NCI-H526 treated with DMSO at 0.1 percent for 48 hours (cell line): ENCODE measurements at regions not wholly inside any gene's neighbourhood (a gene's known extent, or its start where the extent isn't known, plus 50 kb on each side); places are given as distances from the start of the nearest gene placed in this dataset.
"Not testable (repeated sequence)": the region's sequence is repeated elsewhere in the genome, so short reads cannot be mapped to it uniquely, and the experiment has no call there.

Experiments
- DNase-seq: peaks from one replicate; lab custom pipeline; 2025; lab: John Stamatoyannopoulos, UW

DNA sequence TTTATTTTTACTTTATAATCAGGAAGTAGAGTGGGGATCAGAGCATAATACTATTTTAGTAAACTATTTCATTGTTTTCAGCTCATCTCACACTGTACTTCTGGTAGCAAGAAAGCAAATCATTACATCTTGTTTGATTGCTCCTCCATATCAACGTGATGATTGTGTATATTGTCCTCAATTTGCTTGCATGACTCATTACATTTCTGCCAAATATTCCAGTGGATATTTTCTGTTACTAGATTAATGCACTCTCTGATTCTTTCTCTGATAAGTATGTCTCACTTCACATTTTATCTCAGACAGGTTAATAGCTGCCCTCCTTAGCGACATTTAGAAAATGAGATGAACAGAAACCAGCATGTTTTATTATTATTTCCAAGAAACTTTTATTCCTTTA, 1145.3 kb downstream of the OTOL1 start:
- DNase-seq = no peak

GRCh38 chr3:162643245-162643644, 1146.6 kb downstream of the OTOL1 start:
- no peak for DNase-seq

- DNase-seq = no peak
Observed at GRCh38 chr3:162647321-162647720, 1150.7 kb downstream of the OTOL1 start.

DNA sequence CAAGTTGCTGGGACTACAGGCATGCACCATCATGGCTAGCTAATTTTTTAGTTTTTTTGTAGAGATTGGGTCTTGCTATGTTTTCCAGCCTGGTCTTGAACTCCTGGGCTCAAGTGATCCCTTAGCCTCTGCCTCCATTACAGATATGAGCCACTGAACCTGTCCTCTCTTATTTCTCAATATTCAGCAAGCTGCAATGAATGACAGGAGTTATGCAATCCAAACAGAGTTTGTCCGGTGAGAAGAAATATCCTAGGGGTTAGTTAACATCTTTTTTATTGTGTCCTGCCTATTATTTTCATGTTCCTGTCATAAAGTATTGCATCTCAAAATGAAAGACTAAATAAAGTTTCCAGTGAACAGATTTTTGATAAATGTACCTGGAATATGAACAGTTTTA, 1161.4 kb downstream of the OTOL1 start:
- no peak for DNase-seq

GRCh38 chr3:162665684-162666391, 1169.2 kb downstream of the OTOL1 start:
- DNase-seq = no peak

DNA sequence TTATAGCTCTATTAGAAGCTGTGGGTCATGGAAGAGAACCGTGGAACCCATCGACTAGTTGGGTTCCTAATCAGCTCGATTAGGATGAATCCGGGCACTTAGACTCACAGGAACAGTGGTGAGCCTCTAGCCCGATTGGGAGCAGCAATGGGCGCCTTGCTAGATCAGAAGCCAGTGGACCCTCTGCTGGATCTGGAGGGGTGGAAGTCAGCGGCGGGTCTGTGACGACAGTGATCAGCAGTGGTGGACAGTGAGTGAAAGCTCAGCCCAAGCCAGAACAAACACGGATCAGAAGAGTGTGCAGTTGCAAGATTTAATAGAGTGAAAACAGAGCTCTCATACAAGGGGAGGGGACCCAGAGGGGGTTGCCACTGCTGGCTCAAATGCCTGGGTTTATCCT, 1170.2 kb downstream of the OTOL1 start:
- no peak for DNase-seq

GRCh38 chr3:162670181-162670580, 1173.6 kb downstream of the OTOL1 start:
- no peak for DNase-seq

GRCh38 chr3:162677475-162677874, 1180.9 kb downstream of the OTOL1 start:
- no peak for DNase-seq

DNA sequence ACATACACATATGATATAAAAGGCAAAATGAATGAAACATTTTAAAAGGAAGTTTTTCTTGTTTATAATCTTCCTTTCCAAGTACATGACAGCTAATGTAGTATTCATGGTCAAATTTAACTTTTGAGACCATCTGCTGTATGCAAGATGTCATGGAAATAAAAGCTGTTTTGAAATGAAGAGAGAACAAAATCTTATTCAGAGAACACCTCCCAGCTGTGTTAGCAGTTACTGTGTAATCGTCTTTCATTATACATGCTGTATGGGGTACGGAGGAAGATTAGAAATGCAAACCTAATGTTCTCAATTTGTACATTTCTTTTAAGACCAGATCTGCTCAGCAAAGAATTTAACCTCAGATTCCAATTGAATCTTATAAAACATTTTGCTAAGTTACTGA, 1182.3 kb downstream of the OTOL1 start:
- no peak for DNase-seq

DNA sequence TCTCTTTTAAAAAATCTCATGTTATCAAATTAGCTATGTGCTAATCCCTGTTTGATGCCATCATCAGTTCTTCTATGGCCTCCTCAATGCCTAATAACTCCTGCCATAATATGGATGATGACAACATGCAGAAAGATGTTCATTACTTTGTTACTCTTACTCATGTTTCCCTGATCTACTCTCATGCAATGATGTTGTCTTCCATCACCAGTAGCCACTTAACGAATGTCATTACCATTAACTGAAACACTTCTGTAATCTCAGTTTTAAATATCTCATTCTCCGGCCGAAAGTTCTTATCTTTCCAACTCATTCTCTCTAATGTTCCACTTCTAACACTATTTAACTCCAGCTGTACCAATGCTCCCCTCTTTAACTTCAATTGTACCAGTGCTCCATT, 1187.7 kb downstream of the OTOL1 start:
- no peak for DNase-seq

DNA sequence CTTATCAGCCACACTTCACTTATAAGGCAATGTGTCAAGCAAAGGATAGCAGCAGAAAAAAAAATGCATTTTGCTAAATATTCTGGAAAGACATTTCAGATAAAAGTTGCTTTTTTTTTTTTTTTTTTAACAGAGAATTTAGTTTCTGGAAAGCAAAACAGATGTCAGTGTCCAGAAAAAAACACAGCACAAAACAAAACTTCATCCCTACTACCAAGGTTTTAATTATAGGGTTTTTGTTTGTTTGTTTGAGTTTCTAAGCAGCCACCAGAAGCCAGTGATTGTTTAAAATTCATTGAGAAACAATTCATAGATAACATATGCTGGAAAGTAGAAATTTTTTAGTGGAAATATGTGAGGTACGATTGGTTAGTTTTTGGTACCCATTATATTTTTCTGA, 1202.7 kb downstream of the OTOL1 start:
- no peak for DNase-seq

DNA sequence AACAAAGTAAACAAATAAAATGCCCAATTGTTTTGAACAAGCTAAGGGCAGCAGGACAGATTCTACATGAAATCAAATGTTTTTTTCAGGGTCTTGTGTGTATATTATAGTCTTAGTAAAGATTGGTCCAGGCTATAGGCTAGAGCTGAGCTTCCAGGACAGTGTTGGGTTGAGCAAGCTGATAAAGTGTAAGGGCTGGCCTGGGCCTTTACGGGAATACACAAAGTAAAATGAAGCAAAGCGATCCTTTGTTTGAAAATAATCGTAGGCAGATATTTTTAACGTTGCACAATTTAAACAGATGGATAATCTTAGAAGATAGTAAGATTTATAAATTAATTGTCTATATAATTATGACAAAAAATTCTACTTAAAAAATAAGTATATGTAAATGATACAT, 1204.6 kb downstream of the OTOL1 start:
- no peak for DNase-seq

- DNase-seq = no peak
Observed at GRCh38 chr3:162702768-162703385, 1206.3 kb downstream of the OTOL1 start.

DNA sequence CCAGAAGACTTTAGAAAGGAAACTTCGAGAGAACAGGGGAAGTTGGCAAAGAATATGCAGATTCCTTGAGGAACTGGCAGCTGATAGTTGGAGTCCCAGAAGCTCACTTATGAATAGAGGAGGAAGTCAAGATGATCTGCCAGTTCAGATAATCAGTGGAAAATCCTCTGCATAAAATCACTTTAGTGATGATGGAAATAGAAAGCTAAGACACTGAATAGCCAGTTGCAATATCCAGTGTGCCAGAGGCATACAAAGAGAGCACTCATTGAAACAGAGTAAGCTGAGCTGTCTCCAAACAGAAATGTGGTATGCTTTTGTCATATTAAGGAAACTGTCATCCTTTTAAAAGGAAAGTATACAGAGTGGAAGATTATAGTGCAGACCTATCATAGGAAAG, 1207.6 kb downstream of the OTOL1 start:
- DNase-seq = no peak

DNA sequence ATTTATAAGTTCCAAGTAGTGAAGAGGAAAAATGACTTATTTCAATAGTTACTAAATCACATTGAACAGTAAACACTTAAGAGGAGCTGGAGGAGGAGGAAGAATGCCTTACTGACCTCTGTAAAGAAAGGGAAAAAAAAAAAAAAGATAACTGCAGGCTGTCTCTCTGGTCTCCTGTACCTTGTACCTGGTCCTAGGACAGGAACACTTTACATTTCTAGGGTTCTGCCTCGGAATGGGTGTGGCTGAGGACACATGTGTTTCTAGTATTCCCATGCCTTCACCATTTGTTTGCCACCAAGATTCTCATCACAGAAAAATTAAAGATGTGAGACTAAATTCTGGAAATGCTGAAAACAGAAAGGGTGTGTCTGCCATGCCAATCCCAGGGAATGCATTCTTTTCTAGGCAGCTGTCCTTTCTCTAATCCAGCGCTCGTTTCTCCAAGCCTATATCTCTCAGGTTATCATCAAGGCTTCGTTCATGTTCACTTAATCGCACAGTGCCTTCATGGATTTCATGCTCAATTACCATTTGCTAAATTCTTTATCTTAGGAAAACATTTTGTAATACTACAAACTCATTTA, 1208.3 kb downstream of the OTOL1 start:
- no peak for DNase-seq

DNA sequence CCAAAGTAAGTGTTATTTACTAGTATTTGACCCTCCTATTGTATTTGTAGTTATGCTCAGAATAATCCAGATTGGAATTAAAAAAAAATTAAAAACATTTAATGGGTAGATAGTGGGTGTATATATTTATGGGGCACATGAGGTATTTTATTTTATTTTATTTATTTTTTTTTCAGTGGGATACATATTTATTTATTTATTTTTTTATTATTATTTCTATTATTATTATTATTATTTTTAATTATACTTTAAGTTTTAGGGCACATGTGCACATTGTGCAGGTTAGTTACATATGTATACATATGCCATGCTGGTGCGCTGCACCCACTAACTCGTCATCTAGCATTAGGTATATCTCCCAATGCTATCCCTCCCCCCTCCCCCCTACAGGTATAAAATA, 1211.8 kb downstream of the OTOL1 start:
- DNase-seq = not testable (repeated sequence)

DNA sequence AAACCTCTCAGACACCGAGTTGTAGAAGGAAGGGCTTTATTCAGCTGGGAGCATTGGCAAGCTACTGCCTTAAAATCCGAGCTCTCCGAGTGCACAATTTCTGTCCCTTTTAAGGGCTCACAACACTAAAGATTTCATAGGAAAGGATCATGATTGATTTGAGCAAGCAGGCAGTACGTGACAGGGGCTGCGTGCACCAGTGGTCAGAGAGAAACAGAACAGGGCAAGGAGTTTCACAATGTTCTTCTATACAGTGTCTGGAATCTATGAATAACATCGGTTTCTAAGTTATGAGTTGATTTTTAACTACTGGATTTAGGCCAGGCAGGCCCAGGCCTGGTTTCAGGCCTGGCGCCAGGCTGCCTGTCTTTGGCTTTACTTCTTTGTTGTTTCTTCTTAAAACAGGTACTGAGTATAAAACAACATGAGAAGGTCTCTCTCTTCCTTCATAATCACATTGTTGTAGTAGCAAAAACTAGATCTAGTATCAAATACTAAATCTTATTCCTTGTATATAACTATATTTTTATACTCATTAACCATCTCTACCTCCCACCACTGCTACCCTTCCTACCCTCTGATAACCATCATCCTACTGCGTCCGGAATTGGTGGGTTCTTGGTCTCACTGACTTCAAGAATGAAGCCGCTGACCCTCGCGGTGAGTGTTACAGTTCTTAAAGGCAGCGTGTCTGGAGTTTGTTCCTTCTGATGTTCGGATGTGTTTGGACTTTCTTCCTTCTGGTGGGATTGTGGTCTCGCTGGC, 1212.5 kb downstream of the OTOL1 start:
- DNase-seq = not testable (repeated sequence)

GRCh38 chr3:162710332-162711112, 1213.9 kb downstream of the OTOL1 start:
- no peak for DNase-seq

GRCh38 chr3:162717074-162717473, 1220.5 kb downstream of the OTOL1 start:
- DNase-seq = not testable (repeated sequence)

DNA sequence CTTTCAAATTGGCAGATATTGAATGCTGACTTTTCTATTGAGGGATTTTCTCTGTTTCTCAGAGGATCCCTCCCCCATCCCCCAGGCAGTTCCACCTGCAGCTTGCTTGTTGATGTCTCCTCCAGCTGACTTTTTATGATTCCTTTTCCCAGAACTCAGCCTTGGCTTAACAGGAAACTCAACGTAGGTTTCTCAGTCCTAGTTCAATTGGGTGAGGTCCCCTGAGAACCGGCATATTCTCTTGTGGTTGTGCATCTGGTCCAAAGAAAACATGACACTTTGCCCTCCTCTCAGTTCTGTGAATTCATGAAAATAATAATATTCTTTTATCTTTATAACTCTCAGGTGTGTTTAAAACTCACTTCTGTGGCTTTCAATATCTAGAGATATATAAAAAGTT, 1222.1 kb downstream of the OTOL1 start:
- DNase-seq = no peak

DNA sequence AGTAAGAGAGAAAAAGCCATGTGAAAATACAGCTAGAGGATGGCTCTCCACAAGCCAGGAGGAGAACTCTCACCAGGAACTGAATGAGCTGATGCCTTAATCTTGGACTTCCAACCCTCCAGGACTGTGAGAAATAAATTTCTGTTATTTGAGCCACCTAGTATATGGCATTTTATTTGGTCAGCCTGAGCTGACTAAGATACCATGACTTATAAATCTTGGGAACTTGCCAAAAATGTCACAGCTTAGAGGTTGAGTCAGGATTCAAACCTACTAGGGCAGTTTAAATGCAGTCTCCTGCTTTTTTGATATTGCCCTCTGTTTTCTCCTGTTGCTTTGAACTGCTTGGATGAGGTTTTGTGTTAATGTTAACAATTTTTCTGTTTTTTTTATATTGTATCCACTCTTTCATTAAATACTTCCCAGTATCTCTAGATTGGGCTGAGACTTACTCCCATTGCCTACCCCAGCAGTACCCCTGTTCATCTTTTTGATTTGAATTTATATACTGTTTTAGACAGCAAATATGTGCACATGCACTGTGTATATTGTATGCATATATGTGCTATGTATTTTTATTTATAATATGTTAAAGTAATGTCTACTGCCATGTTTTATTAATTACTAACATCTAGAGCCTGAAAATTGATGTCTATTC, 1223.2 kb downstream of the OTOL1 start:
- no peak for DNase-seq

DNA sequence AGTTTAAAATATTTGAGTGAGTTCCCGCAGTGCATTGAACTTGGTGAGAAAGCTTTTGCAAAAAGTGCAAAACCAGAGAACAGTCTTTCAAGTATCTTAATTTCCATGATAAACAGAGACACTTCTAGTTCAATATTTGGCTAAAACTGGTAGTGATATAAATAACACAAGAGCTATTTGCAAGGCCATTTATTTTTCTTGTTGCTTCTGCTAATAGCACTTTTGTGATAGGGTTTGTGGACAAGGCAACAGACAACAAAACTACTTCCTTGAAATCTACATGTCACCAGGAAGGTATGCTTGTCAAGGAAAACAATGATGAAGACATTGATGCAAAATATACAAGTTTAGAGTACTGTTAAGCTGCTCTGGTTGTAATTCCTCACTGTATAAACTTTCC, 1225.1 kb downstream of the OTOL1 start:
- no peak for DNase-seq
